ENCODE measurements at regions not wholly inside any gene's neighbourhood (a gene's known extent, or its start where the extent isn't known, plus 50 kb on each side); places are given as distances from the start of the nearest gene placed in this dataset.
A peak's percentile ranks its signal among the peaks of the same experiment; 100 is the strongest.

- no peak for DNase-seq
Measured at GRCh38 chr14:38900887-38901286, 202.1 kb downstream of the SEC23A start.

GRCh38 chr14:38887696-38888095 is 215.3 kb downstream of the SEC23A start:
- no peak for DNase-seq

- no peak for DNase-seq
Measured at GRCh38 chr14:38884109-38884508, 218.9 kb downstream of the SEC23A start.

GRCh38 chr14:38883127-38883526 is 219.9 kb downstream of the SEC23A start:
- peak; percentile 31 for DNase-seq

GRCh38 chr14:38882533-38882932 is 220.5 kb downstream of the SEC23A start:
- DNase-seq = peak; percentile 33

- DNase-seq = no peak
Measured at GRCh38 chr14:38880643-38881524, 222.2 kb downstream of the SEC23A start.

GRCh38 chr14:38877744-38878388 is 225.2 kb downstream of the SEC23A start:
- no peak for DNase-seq

- no peak for DNase-seq
Measured at GRCh38 chr14:38874721-38875120, 228.3 kb downstream of the SEC23A start.

- no peak for DNase-seq
Measured at GRCh38 chr14:38873941-38874612, 229.0 kb downstream of the SEC23A start.

GRCh38 chr14:38870296-38870836 is 232.7 kb downstream of the SEC23A start:
- DNase-seq = no peak

- DNase-seq = peak; percentile 31
Measured at GRCh38 chr14:38868399-38869290, 234.4 kb downstream of the SEC23A start.

- DNase-seq = peak; percentile 93
Measured at GRCh38 chr14:38867561-38868150, 235.4 kb downstream of the SEC23A start.

GRCh38 chr14:38866461-38866860 is 236.6 kb downstream of the SEC23A start:
- peak; percentile 80 for DNase-seq

GRCh38 chr14:38862366-38862765 is 240.7 kb downstream of the SEC23A start:
- no peak for DNase-seq

- DNase-seq = no peak
Measured at GRCh38 chr14:38860530-38860929, 242.5 kb downstream of the SEC23A start.

GRCh38 chr14:38856798-38857197 is 246.2 kb downstream of the SEC23A start:
- no peak for DNase-seq

- no peak for DNase-seq
Measured at GRCh38 chr14:38855513-38855912, 247.5 kb downstream of the SEC23A start.

GRCh38 chr14:38851111-38851510 is 251.9 kb downstream of the SEC23A start:
- no peak for DNase-seq

GRCh38 chr14:38850664-38851063 is 252.4 kb downstream of the SEC23A start:
- DNase-seq = no peak

- no peak for DNase-seq
Measured at GRCh38 chr14:38848243-38848935, 254.6 kb downstream of the SEC23A start.

GRCh38 chr14:38847161-38847560 is 255.9 kb downstream of the SEC23A start:
- DNase-seq = no peak

Measured in NCI-H2029 treated with DMSO at 0.1 percent for 48 hours (cell line).